ENCODE measurements at regions not wholly inside any gene's neighbourhood (a gene's known extent, or its start where the extent isn't known, plus 50 kb on each side); places are given as distances from the start of the nearest gene placed in this dataset.

GRCh38 chr11:80390505-80390904, 949.7 kb upstream of the TENM4 start:
- TF ChIP-seq CTCF (conservative IDR thresholded peaks at IDR 0.05) = no peak
- Mint-ChIP-seq H3K36me3 (ENCODE audit: insufficient read depth in 1 of 3, low read depth in 3 of 3) (no peaks in the 10 kb centered on the region), H3K4me1 (peaks cover 22 to 27% of the 10 kb centered on the region in 2 experiments), H3K27ac (no peak overlapping the region), H3K9me3 (no peaks in the 10 kb centered on the region), H3K27me3 (ENCODE audit: low read depth) (no peaks in the 10 kb centered on the region), H3K4me3 (no peak overlapping the region)
- Histone ChIP-seq H2BK15ac (ENCODE audit: low read depth, low read length) (no peak overlapping the region), H3K23ac (ENCODE audit: insufficient read length, low read depth, low read length) (no peak overlapping the region), H2BK20ac (ENCODE audit: low read depth, low read length, poor library complexity, severe bottlenecking) (no peak overlapping the region), H3K79me2 (ENCODE audit: insufficient read depth, low read length) (no peaks in the 10 kb centered on the region), H3K18ac (ENCODE audit: insufficient read length, low read depth, low read length) (no peak overlapping the region), H4K91ac (ENCODE audit: insufficient read length, low read depth, low read length) (no peak overlapping the region), H3T11ph (ENCODE audit: low read length) (no peak overlapping the region), H3K4me1 (ENCODE audit: insufficient read depth, low read length) (no peaks in the 10 kb centered on the region), H2BK120ac (ENCODE audit: low read depth, low read length, poor library complexity, severe bottlenecking) (no peak overlapping the region), H3K23me2 (ENCODE audit: insufficient read length, low read depth, low read length, poor library complexity, severe bottlenecking) (no peaks in the 10 kb centered on the region), H3K56ac (ENCODE audit: insufficient read length, low read depth, low read length) (no peak overlapping the region), H2AK5ac (ENCODE audit: insufficient read length, low read length) (no peak overlapping the region), H3K4ac (ENCODE audit: low read depth, low read length) (no peak overlapping the region), H4K20me1 (ENCODE audit: control insufficient read depth, insufficient read depth, insufficient read length) (no peaks in the 10 kb centered on the region), H3K9ac (ENCODE audit: extremely low read depth, insufficient read length, low read length) (no peak overlapping the region), H3K79me1 (ENCODE audit: insufficient read depth, low read depth, low read length, poor library complexity, severe bottlenecking) (no peaks in the 10 kb centered on the region), H4K8ac (replicated peaks; ENCODE audit: insufficient read length, low read depth, low read length) (no peak overlapping the region), H3K27me3 (ENCODE audit: insufficient read depth, low read length) (no peaks in the 10 kb centered on the region), H3K14ac (ENCODE audit: insufficient read depth, low read length) (no peak overlapping the region), H4K5ac (ENCODE audit: insufficient read length, low read depth, low read length) (no peak overlapping the region), H2AFZ (ENCODE audit: low read length) (no peak overlapping the region), H3K27ac (ENCODE audit: insufficient read length, low read depth, low read length) (no peak overlapping the region), H3K4me2 (ENCODE audit: insufficient read depth, insufficient read length, low read length) (no peak overlapping the region), H2BK12ac (ENCODE audit: insufficient read length, low read depth, low read length) (no peak overlapping the region), H3K9me3 (ENCODE audit: control insufficient read depth, low read depth, low read length) (no peaks in the 10 kb centered on the region), H2BK5ac (ENCODE audit: insufficient read length, low read length) (no peak overlapping the region)
- DNase-seq = no peak
- no CpG with 5 or more reads among the region's 2 CpGs for WGBS (ENCODE audit: extremely low coverage, insufficient read length, low lambda C conversion rate)

Measured in H9 (cell line).